Fibroblast of the aortic adventitia (primary cell): ENCODE measurements at regions not wholly inside any gene's neighbourhood (a gene's known extent, or its start where the extent isn't known, plus 50 kb on each side); places are given as distances from the start of the nearest gene placed in this dataset.

ENCODE experiments used
- DNase-seq: peaks from one replicate; pipeline ENCODE4 v3.0.0-alpha.2; 2010; ENCODE audit warnings: low read depth
- H3K4me3 ChIP-seq: 2 replicates; pipeline ENCODE4 v1.5.1; 2011; ENCODE audit warnings: low read depth, mild to moderate bottlenecking, control low read depth, low read length, moderate library complexity
- TF ChIP-seq, protein P1 (sequence below): IDR thresholded peaks from 2 replicates; pipeline ENCODE4 v1.5.1; 2011; ENCODE audit warnings: mild to moderate bottlenecking, low read length, control low read depth, inconsistent platforms; ENCODE audit not compliant: insufficient read depth

DNA sequence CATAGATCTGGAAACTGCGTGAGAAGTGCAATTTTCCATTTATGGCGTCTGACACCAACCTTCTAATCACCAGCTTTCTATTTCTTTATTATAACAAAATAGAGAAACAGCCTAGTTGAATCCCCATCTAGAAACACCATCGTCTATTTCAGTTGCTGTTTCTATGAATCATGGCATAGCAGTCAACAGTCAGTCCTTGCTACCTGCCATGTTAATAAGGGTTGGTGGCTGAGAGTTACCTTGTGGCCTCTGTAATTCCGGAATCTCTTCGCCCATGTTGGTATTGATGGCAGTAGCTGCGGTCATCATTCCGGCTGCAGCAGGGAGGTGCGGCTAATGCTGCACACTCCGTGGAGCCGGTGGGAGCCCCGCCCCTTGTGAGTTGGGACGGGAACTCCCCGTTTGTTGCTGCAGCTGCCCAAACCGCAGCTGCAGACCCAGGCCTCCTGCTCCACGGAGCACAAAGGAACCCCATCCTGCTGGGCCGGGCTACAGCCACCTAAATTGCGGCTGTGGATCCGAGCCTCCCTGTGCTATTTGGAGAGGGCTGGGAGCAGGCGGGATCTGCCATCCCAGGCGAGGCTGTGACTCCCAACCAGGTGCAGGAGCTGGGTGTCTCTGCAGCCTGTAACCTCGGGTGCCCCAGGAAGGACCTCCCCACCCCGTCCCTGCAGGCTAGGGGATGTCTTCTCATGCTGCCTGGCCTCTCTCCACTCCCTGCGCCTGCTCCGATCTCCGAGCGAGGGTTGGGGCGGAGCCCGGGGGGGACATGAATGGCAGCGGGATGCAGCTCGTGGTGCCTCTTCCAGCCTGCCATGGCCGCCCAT, 115.4 kb upstream of the STK26 start:
- TF ChIP-seq, protein P1, sequence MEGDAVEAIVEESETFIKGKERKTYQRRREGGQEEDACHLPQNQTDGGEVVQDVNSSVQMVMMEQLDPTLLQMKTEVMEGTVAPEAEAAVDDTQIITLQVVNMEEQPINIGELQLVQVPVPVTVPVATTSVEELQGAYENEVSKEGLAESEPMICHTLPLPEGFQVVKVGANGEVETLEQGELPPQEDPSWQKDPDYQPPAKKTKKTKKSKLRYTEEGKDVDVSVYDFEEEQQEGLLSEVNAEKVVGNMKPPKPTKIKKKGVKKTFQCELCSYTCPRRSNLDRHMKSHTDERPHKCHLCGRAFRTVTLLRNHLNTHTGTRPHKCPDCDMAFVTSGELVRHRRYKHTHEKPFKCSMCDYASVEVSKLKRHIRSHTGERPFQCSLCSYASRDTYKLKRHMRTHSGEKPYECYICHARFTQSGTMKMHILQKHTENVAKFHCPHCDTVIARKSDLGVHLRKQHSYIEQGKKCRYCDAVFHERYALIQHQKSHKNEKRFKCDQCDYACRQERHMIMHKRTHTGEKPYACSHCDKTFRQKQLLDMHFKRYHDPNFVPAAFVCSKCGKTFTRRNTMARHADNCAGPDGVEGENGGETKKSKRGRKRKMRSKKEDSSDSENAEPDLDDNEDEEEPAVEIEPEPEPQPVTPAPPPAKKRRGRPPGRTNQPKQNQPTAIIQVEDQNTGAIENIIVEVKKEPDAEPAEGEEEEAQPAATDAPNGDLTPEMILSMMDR: no peak
- no peak for DNase-seq
- no peak overlapping the region for H3K4me3 ChIP-seq

- H3K4me3 ChIP-seq: no peak overlapping the region
- TF ChIP-seq, protein P1: no peak
Measured at GRCh38 chrX:131910586-131910985, 112.5 kb upstream of the STK26 start.

GRCh38 chrX:131915488-131915887, 107.6 kb upstream of the STK26 start:
- H3K4me3 ChIP-seq: no peak overlapping the region
- DNase-seq: no peak
- TF ChIP-seq, protein P1: no peak

More at GRCh38 chrX:131910586-131910985, 112.5 kb upstream of the STK26 start:
- no peak for DNase-seq

GRCh38 chrX:131917588-131917987, 105.5 kb upstream of the STK26 start:
- TF ChIP-seq, protein P1: no peak
- no peak for DNase-seq
- no peak overlapping the region for H3K4me3 ChIP-seq

GRCh38 chrX:131918839-131919238, 104.3 kb upstream of the STK26 start:
- DNase-seq: no peak
- H3K4me3 ChIP-seq: no peak overlapping the region
- TF ChIP-seq, protein P1: no peak

DNA sequence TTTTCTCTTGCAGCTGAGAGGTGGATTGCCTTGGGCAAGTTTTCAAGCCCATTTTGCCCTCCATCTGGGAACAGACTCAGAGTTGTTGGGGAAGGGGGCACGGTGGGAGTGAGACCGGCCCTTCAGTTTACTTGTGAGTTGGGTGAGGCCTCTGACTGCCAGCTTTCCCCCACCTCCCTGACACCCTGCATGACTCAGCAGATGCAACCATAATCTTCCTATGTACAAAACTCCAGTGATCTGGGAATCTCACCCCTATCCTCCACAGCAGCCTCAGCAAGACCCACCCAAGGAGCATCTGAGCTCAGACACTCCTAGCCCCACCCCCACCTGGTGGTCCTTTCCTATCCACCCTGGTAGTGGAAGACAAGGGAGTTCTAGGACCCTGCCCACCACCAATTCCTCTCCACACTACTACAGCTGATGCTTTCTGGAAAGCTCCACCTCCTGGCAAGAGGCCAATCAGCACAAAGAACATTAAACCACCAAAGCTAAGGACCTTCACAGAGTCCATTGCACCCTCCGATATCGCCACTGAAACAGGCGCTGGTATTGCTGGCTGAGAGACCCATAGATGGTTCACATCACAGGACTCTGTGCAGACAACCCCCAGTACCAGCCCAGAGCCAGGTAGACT, 99.4 kb upstream of the STK26 start:
- no peak for DNase-seq
- no peak overlapping the region for H3K4me3 ChIP-seq
- TF ChIP-seq, protein P1: no peak
